Gastrocnemius medialis (tissue), 4 donors: ENCODE measurements at regions not wholly inside any gene's neighbourhood (a gene's known extent, or its start where the extent isn't known, plus 50 kb on each side); places are given as distances from the start of the nearest gene placed in this dataset.

Source experiments
- POLR2A ChIP-seq, 2 donors: fragments of 450-650 bp; IDR thresholded peaks; one replicate each; pipeline ENCODE4 v1.6.1; 2017; ENCODE audit warnings: antibody characterized with exemption in 2 of 2, mild to moderate bottlenecking in 2 of 2, moderate library complexity in 2 of 2
- TF ChIP-seq, protein P1 (sequence below), 5 experiments: fragments of 450-650 bp in 3 of 5; fragments of 200-600 bp in 2 of 5; sonication (generic) in 2 of 5; IDR thresholded peaks in 4 of 5; conservative IDR thresholded peaks in 1 of 5; 1 replicate in 4 of 5; 2 replicates in 1 of 5; pipeline ENCODE4 v1.5.1; 2016 to 2019; ENCODE audit warnings: antibody characterized with exemption in 5 of 5, mild to moderate bottlenecking in 3 of 5, moderate library complexity in 3 of 5

DNA sequence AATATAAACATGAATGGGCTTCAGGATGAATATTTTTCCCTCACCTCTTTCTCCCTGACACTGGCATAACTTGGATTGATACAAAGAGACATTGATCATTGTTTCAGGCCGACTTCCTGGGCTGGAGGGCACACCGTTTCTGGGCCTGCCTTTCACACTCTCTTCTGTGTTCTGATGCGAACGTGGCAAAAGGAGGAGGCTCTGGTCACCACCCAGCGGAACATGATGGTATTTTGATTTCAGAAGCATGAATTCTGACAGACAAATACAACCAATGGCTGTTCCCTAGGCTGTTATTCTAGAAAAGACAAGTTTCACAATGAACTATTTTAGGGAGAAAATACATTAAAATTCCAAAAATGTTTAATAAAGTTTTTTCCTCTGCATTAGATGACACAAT is 534.5 kb upstream of the MKI67 start:
- TF ChIP-seq, protein P1, sequence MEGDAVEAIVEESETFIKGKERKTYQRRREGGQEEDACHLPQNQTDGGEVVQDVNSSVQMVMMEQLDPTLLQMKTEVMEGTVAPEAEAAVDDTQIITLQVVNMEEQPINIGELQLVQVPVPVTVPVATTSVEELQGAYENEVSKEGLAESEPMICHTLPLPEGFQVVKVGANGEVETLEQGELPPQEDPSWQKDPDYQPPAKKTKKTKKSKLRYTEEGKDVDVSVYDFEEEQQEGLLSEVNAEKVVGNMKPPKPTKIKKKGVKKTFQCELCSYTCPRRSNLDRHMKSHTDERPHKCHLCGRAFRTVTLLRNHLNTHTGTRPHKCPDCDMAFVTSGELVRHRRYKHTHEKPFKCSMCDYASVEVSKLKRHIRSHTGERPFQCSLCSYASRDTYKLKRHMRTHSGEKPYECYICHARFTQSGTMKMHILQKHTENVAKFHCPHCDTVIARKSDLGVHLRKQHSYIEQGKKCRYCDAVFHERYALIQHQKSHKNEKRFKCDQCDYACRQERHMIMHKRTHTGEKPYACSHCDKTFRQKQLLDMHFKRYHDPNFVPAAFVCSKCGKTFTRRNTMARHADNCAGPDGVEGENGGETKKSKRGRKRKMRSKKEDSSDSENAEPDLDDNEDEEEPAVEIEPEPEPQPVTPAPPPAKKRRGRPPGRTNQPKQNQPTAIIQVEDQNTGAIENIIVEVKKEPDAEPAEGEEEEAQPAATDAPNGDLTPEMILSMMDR (IDR thresholded peaks at IDR 0.05 in 4 of 5, conservative IDR thresholded peaks at IDR 0.05 in 1 of 5) = no peak
- no peak for TF ChIP-seq POLR2A (IDR thresholded peaks at IDR 0.05)
